Spleen (tissue), 11 donors: ENCODE measurements at regions not wholly inside any gene's neighbourhood (a gene's known extent, or its start where the extent isn't known, plus 50 kb on each side); places are given as distances from the start of the nearest gene placed in this dataset.

ENCODE experiments used
- DNase-seq: peaks from one replicate; pipeline ENCODE4 v3.0.0-alpha.2; 2020
- H3K27ac ChIP-seq, 8 donors: fragments of 200-600 bp; sonication (generic) in 7 of 8; 1 replicate in 4 of 8; 2 replicates in 4 of 8; pipeline versions ENCODE4 v1.5.0 to v1.8.0; 2016 to 2021; ENCODE audit warnings: inconsistent platforms in 4 of 8, mild to moderate bottlenecking in 4 of 8, moderate library complexity in 1 of 8
- H3K27me3 ChIP-seq, 7 donors: fragments of 200-600 bp; sonication (generic) in 6 of 7; replicated peaks in 1 of 7; 1 replicate in 4 of 7; 2 replicates in 3 of 7; pipeline versions ENCODE4 v1.5.0 to v1.8.0; 2016 to 2021; ENCODE audit warnings: inconsistent platforms in 3 of 7, mild to moderate bottlenecking in 1 of 7
- H3K36me3 ChIP-seq, 6 donors: fragments of 200-600 bp; sonication (generic) in 5 of 6; 1 replicate in 4 of 6; 2 replicates in 2 of 6; pipeline versions ENCODE4 v1.5.0 to v1.8.0; 2016 to 2021; ENCODE audit warnings: inconsistent platforms in 2 of 6
- H3K4me1 ChIP-seq, 6 donors: fragments of 200-600 bp; sonication (generic) in 5 of 6; 1 replicate in 3 of 6; 2 replicates in 3 of 6; pipeline versions ENCODE4 v1.5.0 to v1.8.0; 2016 to 2021; ENCODE audit warnings: inconsistent platforms in 3 of 6
- H3K4me3 ChIP-seq, 8 donors: fragments of 200-600 bp; sonication (generic) in 7 of 8; 1 replicate in 4 of 8; 2 replicates in 4 of 8; pipeline versions ENCODE4 v1.5.0 to v1.8.0; 2016 to 2021; ENCODE audit warnings: inconsistent platforms in 4 of 8, mild to moderate bottlenecking in 4 of 8, moderate library complexity in 2 of 8
- H3K9me3 ChIP-seq, 8 donors: fragments of 200-600 bp; sonication (generic) in 7 of 8; 1 replicate in 4 of 8; 2 replicates in 4 of 8; pipeline versions ENCODE4 v1.5.0 to v1.8.0; 2016 to 2021; ENCODE audit warnings: inconsistent platforms in 4 of 8
- POLR2A ChIP-seq, 3 donors: fragments of 450-650 bp; IDR thresholded peaks; one replicate each; pipeline ENCODE4 v1.5.1; 2017; ENCODE audit warnings: antibody characterized with exemption in 3 of 3, mild to moderate bottlenecking in 1 of 3
- POLR2AphosphoS5 ChIP-seq, 3 donors: sonication (generic); formaldehyde crosslinking; IDR thresholded peaks; one replicate each; pipeline ENCODE4 v1.5.1; 2017; ENCODE audit warnings: antibody characterized with exemption in 3 of 3
- WGBS, 5 donors: extraction: QIAGEN DNeasy Blood & Tissue Kit in 3 of 5; methylation state at CpG; one replicate each; pipeline versions ENCODE4 v1.1.5 to v1.1.7; 2013 to 2018; 5-methylcytosine and 5-hydroxymethylcytosine counted together
- intact Hi-C: fragments of 100-400 bp; cut with DNase I; formaldehyde crosslinking; loops from one replicate; pipeline ENCODE4 v1.15.0; 2023; ENCODE audit warnings: low total_unique reads
- TF ChIP-seq, protein P1 (sequence below), 11 experiments: fragments of 200-600 bp in 7 of 11; fragments of 450-650 bp in 4 of 11; sonication (generic) in 4 of 11; IDR thresholded peaks in 8 of 11; conservative IDR thresholded peaks in 3 of 11; 1 replicate in 7 of 11; 2 replicates in 4 of 11; pipeline versions ENCODE4 v1.4.0 to v1.8.0; 2016 to 2021; ENCODE audit warnings: antibody characterized with exemption in 11 of 11, inconsistent platforms in 4 of 11, mild to moderate bottlenecking in 1 of 11
- donor health status: healthy with polysubstance abuse.
- donor health status: DM: no; HTN: no; CAD: no; lungs with moderate emphysema.
- donor health status: DM: no; HTN: no; CAD: no.
- donor health status: Bipolar disorder and iron deficiency.
- donor health status: healthy.
- donor health status: DM: no; HTN: no; CAD: no.
- donor health status: DM: yes; HTN: yes; CAD: no.

GRCh38 chr7:116438267-116438666 lies 61.3 kb upstream of the CAV2 start:
- H3K4me1 ChIP-seq = no peaks in the 10 kb centered on the region
- no peaks in the 10 kb centered on the region for H3K36me3 ChIP-seq
- no peak overlapping the region for H3K27ac ChIP-seq
- no peaks in the 10 kb centered on the region for H3K9me3 ChIP-seq
- no peak for DNase-seq
- 55 to 76% (median 72%) methylated on average over 2 of the region's 2 CpGs for WGBS, 5 donors
- TF ChIP-seq POLR2AphosphoS5 (IDR thresholded peaks at IDR 0.05) (no peak), POLR2A (IDR thresholded peaks at IDR 0.05) (no peak)
- TF ChIP-seq, protein P1, sequence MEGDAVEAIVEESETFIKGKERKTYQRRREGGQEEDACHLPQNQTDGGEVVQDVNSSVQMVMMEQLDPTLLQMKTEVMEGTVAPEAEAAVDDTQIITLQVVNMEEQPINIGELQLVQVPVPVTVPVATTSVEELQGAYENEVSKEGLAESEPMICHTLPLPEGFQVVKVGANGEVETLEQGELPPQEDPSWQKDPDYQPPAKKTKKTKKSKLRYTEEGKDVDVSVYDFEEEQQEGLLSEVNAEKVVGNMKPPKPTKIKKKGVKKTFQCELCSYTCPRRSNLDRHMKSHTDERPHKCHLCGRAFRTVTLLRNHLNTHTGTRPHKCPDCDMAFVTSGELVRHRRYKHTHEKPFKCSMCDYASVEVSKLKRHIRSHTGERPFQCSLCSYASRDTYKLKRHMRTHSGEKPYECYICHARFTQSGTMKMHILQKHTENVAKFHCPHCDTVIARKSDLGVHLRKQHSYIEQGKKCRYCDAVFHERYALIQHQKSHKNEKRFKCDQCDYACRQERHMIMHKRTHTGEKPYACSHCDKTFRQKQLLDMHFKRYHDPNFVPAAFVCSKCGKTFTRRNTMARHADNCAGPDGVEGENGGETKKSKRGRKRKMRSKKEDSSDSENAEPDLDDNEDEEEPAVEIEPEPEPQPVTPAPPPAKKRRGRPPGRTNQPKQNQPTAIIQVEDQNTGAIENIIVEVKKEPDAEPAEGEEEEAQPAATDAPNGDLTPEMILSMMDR (IDR thresholded peaks at IDR 0.05 in 8 of 11, conservative IDR thresholded peaks at IDR 0.05 in 3 of 11) = no peak
- no peaks in the 10 kb centered on the region for H3K27me3 ChIP-seq
- H3K4me3 ChIP-seq = no peak overlapping the region
- intact Hi-C loops = no loop called here

DNA sequence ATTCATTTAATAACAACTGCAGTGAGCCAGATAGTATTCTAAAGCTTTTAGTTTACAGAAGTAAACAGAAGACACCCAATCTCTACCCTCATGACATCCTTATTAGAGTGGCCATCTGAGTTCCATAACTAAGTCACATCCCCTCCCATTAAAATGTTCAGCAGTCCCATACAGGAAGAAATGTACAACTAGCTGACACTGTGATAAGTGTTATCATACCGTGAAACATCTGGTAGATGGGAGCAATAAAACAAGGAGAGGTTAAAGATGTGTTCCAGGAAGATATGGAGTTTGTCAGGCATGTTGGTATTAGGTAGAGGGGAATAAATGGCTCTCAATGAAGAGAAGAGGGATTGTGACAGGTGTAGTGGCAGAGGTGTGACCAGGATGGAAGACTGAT lies 60.5 kb upstream of the CAV2 start:
- Histone ChIP-seq H3K27ac (no peak overlapping the region), H3K27me3 (no peaks in the 10 kb centered on the region), H3K36me3 (no peaks in the 10 kb centered on the region), H3K9me3 (no peaks in the 10 kb centered on the region), H3K4me3 (no peak overlapping the region), H3K4me1 (no peaks in the 10 kb centered on the region)
- 55 to 77% (median 73%) methylated on average over 1 of the region's 1 CpG for WGBS, 5 donors
- DNase-seq = no peak
- intact Hi-C loops = no loop called here
- TF ChIP-seq POLR2A (IDR thresholded peaks at IDR 0.05) = no peak
- no peak for TF ChIP-seq POLR2AphosphoS5 (IDR thresholded peaks at IDR 0.05)
- TF ChIP-seq, protein P1 (IDR thresholded peaks at IDR 0.05 in 8 of 11, conservative IDR thresholded peaks at IDR 0.05 in 3 of 11) = no peak

- no peaks in the 10 kb centered on the region for H3K27me3 ChIP-seq
- DNase-seq = no peak
- no peaks in the 10 kb centered on the region for H3K4me1 ChIP-seq
- intact Hi-C loops = no loop called here
- no peak overlapping the region for H3K4me3 ChIP-seq
- TF ChIP-seq POLR2A (IDR thresholded peaks at IDR 0.05) = no peak
- TF ChIP-seq, protein P1 (IDR thresholded peaks at IDR 0.05 in 8 of 11, conservative IDR thresholded peaks at IDR 0.05 in 3 of 11) = no peak
- TF ChIP-seq POLR2AphosphoS5 (IDR thresholded peaks at IDR 0.05) = no peak
- no peak overlapping the region for H3K27ac ChIP-seq
- H3K9me3 ChIP-seq = no peaks in the 10 kb centered on the region
- no peaks in the 10 kb centered on the region for H3K36me3 ChIP-seq
- 83 to 92% (median 85%) methylated on average over 4 of the region's 4 CpGs for WGBS, 5 donors
Measured at GRCh38 chr7:116439841-116440549, 59.5 kb upstream of the CAV2 start.

DNA sequence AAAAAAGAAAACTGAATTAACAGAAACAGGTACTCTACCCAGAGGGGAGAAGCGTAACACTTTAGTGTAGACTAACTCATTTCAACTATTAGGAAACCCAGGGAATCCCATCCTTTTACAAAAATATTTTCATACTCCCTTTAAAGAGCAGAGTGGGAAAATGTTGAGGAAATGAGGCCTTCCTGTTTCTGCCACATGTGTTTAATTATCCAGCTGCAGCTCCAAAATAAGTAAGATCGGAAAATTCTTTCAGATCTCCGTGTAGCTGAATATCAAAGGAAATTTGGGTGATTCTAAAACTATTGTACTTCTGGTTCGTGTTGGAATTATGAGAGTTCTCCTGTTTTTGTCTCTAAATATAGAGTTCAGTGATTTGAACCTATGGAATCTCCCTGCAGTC lies 58.0 kb upstream of the CAV2 start:
- Histone ChIP-seq H3K27ac (peak overlapping the region in 5 of 8 donors; percentile 20 to 49 (median 30)), H3K36me3 (no peaks in the 10 kb centered on the region), H3K4me3 (no peak overlapping the region), H3K4me1 (no peaks in the 10 kb centered on the region), H3K27me3 (no peaks in the 10 kb centered on the region), H3K9me3 (no peaks in the 10 kb centered on the region)
- TF ChIP-seq POLR2AphosphoS5 (IDR thresholded peaks at IDR 0.05) (no peak), POLR2A (IDR thresholded peaks at IDR 0.05) (no peak)
- TF ChIP-seq, protein P1 (IDR thresholded peaks at IDR 0.05 in 8 of 11, conservative IDR thresholded peaks at IDR 0.05 in 3 of 11) = no peak
- intact Hi-C loops = no loop called here
- WGBS, 5 donors = 53 to 73% (median 64%) methylated on average over 4 of the region's 4 CpGs
- DNase-seq = no peak
